Fibroblast of gingiva (primary cell): ENCODE measurements at regions not wholly inside any gene's neighbourhood (a gene's known extent, or its start where the extent isn't known, plus 50 kb on each side); places are given as distances from the start of the nearest gene placed in this dataset.

Experiments used
- DNase-seq: peaks from one replicate; pipeline ENCODE4 v3.0.0-alpha.2; 2011; ENCODE audit warnings: low read depth

DNA sequence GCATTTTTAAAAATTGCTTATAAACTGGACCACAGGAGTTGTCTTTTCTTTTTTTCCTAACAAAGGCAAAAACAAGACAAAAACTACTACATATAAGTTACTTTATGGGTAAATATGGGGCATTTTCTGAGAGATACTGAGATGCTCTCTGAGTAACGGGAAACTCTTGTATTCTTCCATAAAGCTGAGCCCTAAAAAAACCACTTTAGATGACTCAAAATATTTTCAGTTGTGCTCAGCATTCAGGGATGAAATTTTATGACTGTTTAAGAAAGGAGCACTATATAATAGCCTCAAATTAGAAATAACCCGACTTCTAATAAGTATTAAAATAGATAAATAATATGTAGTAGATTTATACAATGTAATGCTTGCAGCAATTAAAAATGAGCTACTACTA, 644.5 kb downstream of the KCTD16 start:
- DNase-seq = no peak

DNA sequence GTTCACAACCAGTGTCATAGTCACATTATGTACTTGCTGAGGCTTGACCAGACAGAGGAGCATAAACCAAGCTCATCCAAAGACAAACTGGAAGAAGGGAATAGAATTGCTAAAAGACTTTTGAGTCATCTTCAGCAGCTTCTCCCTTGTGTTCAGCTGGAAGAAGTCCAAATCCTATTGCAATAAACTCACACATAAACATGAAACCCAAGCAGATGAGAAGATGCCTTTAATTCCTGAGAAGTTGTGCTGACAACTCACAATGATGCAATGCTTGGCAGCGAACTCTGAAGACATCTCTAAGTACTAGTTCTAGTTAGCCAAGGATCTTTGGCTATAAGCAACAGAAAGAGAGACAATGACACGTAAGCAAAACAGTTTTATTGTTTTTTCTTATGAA, 642.1 kb downstream of the KCTD16 start:
- DNase-seq = peak; percentile 94

DNA sequence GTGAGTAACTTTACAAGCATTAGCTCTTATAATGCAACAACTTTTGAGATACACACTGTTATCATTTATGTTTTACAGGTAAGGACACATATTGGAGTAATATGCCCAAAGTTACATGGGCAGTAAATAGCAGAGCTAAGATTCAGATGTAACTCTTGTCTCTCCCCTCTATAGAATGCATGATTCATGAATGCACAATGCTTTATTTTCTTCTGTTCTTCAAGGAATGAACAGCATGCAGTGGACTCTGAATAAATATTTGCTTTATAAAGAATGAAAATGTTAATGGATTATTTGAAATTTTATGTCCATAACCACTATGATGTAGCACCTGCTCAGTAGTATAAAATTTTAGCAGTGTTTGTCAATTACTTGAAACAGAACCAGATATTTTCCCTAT, 629.5 kb downstream of the KCTD16 start:
- DNase-seq = no peak

DNA sequence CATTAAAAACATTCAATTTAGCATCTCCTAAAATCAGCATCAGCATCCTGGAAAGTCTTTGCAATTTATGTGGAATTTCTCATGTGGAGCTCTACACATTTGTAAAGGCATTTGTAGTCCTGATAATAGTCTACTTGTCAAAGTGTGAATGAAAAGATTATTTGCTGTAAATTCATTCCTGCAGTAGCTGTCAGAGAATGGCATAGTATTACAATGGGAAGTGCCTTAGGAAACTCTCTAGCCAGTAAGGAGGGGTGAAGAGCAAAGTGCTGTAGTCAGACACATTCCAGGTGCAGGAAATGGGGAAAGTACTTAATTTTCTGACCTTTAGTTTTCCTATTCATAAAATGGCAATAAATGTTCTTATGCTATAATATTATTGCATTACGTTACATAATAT, 627.9 kb downstream of the KCTD16 start:
- no peak for DNase-seq

DNA sequence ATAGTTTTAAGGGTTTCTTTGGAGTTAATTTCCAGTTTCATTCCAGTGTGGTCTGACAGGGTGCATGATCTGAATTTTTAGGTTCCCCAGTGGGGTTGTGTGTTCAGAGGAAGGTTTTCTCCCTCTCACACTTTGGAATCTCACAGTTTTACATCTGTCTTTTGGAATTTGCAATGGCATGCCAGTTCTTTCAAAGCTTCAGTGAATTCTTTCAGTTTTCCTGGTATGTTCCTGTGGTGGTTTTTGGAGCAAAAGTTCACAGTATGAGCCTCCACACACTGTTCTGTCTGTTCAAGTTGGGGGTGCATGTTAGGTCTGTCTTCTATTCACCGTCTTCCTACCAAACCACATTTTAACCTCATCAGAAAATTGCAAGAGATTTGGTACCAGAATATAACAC, 624.2 kb downstream of the KCTD16 start:
- DNase-seq = no peak

DNA sequence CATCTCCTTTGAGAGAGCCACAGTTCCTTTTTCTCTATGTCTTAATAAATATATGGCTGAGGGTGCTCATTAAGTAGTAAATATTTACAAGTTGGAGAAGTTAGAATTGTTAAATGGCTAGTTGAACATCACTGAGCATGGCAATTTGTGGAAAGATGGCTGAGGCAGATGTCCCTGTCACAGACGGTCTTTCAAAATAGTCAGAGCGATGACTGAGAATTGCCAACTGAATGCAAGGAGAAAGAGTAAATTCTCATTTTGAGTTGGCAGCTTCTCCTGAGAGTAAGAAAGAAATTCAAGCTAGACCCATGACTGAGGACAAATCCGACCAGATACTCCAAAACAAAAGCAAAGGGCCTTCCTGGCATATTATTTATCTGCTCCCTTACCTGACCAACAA, 617.9 kb downstream of the KCTD16 start:
- no peak for DNase-seq

DNA sequence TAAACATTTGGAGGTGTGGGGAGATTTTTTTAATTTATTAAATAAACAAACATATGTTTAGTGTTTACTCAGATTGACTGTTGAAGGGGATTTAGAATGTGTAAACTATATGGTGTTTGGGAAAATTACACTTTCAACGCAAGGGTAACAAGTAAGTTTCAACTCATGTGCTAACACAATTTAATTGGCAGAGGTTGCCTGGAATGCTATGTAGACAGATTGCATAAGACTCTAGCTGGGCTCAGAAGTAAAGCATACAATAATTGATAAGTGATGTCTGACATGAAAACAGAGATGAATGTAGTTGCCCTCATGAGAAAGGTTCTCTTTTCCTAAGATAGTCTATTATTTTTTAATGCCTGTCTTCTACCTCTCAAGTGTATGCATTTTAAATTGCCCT, 617.4 kb downstream of the KCTD16 start:
- DNase-seq = no peak

DNA sequence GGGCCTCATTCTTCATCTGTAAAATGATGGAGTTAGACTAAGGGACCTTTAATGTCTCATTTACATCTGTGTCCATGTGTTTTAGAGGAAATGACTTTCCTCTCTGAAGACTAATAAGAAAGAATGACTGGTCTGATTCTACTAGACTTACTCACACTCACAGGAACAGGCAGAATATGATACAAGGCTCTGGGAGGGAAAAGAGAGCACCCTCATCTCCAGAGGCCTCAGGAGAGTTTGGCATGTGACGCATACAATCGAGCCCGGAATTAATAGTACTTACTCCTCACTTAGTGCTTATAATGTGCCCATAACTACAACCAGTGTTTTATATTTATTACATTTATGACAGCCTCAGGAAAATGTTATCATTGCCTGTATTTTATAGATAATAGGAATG, 608.7 kb downstream of the KCTD16 start:
- no peak for DNase-seq

DNA sequence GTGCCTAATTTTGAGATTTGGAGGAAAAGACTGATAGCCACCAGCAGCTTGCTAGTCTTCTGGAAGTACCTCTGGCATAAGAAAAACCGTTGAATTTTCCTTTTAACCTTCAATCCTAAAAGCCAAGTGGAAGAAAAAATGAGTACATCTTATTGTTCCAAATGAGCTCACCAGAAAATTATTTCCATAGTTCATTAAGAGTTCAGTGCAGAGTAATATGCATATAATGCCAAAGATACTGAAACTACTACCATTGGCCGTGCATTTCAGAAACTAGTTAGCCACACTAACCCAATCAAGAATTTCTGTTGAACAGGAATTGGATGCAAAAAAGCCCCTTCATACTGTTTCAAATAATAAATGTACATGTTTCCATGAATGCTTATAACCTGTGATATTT, 607.9 kb downstream of the KCTD16 start:
- DNase-seq = no peak

DNA sequence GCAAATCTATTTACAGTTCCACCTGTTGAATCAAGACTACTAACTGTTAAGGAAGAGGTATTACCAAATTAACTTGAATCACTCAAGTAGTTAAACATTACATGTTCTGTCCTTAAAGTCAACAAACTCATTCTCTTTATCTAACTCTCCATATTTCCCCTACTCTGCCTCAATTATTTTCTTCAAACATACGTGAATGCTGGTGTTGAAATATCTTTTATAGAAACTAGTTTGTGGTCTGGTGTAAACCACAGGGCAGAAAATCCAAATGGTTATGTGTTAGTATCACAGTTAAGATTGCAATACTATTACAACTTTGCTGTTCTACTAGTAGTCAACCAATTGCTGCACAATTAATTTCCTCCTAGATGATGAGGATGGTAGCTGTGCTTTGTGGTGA, 603.5 kb downstream of the KCTD16 start:
- DNase-seq = no peak

DNA sequence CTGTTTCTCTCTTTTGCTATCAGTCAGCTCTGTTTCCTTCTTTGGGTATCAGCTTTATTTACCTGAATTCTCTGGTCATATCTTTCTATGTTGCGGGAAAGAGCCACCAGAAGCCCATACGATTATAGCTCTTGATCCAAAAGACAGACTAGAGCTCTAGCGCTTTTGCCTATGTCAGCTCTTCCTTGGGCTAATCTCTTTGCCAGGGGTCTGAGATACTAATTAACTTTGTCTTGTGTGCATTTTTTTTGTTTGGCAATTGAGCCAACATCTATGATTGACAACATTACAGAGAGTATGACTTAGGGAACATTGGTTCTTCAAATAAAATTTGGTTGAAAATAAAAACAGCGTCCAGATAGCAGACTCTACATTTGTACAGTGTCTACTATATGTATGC, 603.0 kb downstream of the KCTD16 start:
- no peak for DNase-seq

DNA sequence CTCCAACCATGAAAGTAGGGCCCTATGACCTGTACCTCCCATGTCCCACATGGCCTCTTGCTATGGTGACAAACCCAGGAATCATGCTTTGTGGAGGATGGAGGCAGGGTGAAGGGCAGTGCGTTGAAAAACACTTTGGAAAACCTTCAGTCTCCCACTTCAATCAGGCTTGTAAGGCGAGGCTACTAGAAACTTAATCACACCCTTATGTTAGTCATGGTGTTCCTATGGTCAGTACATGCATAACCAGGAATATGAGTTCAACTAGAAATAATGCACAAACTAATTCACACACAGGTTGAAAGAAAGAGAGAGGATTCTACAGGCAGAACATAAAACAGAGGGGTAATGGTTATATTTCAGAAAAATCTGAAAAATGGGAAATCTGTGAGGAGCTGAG, 601.1 kb downstream of the KCTD16 start:
- DNase-seq = no peak

DNA sequence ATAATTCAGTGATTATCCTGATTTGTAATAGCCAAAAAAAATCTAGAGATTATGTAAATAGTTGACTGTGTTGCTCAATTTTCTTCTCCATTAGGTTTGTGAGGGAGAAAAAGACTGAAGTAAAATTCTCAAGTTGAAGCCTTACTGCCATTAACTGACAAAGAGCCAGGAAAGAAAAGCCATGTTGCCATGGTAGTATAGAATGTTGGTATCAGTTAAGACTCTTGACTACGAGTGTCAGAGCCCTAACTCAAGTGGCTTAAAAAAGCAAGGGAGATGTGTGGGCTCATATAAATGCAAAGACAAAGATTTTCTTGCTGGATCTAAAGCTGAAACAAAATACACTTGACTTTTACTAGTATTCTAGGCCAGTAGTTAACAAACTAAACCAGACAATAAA, 571.7 kb downstream of the KCTD16 start:
- DNase-seq = no peak

DNA sequence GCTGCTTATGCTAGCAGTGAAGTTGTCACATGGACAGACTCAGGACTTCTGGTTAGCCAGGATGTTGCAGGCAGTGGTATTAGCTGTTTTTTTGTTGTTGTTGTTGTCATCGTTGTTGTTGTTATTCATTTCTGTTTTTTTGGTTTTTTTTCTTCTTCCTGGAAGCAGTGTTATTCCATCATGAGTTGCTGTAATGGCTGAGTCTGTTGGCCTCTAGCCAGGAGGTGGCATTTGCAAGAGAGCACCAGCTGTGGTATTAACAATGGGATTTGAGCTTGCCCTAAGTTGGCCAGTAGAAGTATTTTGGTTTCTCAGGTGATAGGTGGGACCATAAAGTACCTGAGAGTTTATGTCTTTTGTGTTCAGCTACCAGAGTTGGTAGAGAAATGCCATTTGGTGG, 561.1 kb downstream of the KCTD16 start:
- no peak for DNase-seq

DNA sequence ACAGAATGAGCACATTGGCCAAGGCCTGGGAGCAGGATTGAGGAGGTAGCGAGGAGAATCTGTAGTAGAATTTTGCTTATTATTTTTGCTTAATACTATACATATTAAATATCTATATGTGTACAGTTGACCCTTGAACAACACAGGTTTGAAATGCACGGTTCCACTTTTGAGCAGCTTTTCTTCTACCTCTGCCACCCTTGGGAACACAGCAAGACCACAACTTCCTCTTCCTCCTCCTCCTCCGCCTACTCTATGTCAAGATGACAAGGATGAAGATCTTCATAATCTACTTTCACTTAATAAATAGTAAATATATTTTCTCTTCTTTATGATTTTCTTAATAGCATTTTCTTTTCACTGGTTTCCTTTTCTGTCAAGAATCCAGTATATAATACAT, 541.4 kb downstream of the KCTD16 start:
- no peak for DNase-seq

DNA sequence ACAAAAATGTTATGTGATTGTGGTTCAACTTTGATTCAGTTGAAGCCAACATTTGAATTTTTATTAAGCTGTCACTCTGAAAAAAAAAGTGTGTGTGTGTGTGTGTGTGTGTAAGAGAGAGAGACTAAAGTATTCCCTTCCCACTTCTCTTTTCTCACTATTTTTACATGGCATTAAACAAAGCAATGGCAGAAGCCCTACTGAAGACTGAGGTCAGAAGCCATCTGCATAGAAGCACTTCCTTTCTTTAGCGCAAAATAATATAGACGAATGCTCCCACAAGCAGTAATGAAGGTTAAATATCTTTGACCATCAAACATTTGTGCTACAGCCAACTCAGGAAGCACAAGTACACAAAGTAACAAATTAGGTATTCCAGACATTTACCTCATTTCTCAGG, 540.5 kb downstream of the KCTD16 start:
- no peak for DNase-seq

DNA sequence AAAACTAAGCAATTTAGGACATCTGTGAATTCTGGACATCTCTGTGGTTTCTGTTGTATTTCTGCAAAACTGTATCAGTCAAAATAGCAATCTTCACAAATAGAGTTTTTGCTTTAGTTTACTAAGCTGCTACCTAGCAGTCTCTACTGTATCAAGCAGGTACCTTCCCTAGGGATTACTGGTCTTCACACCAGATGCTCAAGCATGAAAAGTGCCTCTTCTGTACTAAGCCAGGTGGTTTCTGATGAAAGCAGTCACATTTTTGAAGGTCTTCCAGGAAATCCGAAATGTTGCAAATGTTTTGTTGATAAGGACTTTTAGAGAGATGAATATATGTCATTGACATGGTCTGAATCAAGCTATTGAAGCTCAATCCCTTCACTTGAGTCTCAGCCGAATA, 540.0 kb downstream of the KCTD16 start:
- no peak for DNase-seq

DNA sequence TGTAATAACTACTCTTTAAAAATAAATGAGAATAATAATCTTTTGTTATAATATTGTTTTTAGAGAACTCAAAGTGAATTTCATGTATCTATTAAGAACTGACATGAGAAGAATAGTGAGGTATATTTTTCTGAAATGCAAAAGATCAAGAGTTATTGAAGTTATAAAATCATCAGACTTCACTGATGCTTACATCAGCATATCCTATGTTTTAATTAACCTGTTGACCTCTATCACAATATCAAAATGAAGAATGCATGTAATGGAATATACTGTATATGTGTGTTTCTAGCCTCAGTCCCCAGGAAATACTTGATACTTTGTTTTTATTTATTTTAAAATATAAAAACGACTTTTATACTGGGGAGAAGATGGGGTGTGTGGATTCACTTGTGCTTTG, 533.1 kb downstream of the KCTD16 start:
- DNase-seq = no peak

DNA sequence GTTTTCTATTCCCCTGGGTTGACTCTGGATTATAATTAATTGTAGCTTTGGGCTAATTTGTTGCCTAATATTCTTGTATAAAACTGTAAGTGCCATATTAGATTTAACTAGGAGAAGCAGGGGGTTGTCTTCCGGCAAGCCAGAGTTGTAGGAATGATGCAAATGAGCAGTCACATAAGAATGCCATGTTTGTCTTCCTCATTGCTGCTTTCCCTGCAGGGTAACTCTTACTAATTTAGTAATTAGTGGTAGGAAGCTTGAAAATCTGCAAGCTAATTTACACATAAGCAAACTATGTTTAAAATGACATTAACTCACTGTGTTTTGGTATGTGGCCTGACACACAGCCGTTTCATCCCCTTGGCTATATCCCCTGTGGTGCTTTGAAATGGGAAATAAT, 527.8 kb downstream of the KCTD16 start:
- no peak for DNase-seq

DNA sequence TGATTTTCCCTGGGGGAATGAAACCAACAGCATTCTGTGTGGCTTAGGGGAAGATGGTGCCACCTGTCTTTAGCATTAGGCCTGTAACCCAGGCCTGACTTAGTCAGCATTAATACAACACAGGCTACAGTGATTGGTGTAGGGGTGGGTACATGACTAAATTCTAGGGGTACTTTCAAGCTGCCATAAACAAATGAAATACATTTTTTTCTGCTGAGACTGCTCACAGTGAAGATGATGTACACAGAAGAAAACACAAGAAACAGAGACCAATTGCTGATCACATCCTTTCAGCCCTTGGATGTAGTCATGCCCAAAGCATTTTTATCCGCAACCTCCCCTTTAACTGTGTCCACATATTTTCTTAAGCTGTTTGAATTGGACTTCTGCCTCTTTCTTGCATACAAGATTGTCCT, 527.2 kb downstream of the KCTD16 start:
- DNase-seq = peak; percentile 90

DNA sequence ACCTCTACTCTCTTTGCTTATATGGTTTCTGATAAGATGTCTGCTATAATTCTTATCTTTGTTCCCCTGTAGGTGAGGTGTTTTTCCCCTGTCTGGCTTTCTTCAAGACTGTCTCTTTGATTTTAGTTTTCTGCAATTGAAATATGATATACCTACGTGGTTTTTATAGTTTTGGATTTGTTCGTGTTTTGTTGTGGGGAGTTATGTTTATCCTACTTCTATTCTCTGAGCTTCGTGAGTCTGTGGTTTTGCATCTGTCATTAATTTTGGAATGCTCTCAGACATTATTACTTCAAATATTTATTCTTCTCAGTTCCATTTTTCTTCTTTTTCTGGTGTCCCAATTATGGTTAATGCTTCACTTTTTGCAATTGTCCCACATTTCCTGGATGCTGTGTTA, 521.3 kb downstream of the KCTD16 start:
- DNase-seq = peak; percentile 38

DNA sequence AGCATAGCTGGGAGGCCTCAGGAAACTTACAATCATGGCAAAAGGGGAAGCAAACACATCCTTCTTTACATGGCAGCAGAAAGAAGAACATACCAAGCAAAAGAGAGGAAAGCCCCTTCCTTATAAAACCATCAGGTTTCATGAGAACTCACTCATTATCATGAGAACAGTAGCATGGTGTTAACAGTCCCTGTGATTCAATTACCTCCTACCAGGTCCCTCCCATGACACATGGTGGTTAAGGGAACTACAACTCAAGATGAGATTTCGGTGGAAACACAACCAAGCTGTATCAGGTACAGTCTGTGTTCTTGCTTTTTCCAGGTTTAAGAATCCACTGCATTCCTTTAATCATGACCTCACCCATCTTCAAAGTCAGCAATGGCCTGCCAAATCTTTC, 514.2 kb downstream of the KCTD16 start:
- DNase-seq = no peak

DNA sequence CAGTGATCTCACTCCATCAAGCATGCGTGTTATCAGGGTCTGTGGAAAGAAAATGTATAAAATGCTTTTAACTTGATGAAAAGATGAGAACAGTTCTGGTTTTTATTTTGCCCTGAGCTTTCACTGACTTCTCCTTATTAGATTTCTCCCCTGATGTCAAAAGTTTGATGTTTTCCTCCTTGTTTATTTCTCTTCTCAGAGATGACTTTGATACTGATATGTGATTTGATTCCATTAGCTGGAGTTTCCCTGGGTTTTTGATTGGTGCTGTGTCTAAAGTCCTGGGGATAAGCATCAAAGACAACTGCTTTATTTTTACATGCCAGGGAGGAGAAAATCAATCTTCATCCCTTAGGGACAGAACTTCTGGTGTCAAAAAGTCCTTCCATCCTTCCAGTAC, 510.0 kb downstream of the KCTD16 start:
- no peak for DNase-seq

DNA sequence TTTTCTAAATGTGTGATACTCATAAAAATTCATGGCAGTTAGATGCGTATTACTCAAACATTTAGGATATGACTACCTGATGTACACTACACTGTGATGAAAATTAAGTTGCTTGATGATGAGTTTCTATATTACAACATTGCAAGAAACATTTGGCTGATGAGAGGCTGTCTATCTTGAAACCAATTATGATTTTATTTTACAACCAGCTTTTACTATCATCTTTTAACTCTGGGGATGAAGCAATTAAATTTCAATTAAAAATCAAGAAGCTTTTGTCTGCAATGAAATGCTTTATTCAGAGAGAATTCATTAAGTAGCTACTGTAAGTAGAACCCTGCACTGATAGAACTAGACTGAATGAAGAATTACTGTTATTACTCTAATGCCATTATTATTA, 500.4 kb downstream of the KCTD16 start:
- DNase-seq = no peak

DNA sequence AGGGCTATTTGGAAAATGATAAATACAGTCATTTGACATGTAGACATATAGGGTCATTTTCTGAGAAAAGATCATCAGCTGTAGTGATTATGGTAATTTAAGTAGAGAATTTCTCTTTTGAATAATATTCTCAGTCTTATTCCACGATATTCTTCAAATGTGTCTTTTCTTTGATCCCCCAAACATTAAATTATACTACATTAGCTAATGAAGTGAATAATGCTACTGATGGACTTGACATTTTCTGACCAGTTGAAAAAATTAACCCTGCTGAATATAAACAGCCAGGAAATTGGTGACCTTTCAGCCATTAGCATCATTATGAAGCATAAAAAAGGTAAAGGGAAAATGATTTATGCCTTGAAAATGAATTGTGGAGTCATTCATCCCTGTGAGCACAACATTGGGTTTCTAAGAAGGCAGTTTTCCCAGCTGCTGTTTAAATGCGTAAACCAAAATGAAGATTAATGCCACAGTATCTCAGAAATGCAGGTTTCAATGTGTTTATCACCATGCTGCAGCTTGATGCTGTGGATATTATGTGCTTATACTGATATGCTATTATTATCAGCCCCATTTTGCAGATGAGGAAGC, 489.1 kb downstream of the KCTD16 start:
- no peak for DNase-seq
